ENCODE measurements at regions not wholly inside any gene's neighbourhood (a gene's known extent, or its start where the extent isn't known, plus 50 kb on each side); places are given as distances from the start of the nearest gene placed in this dataset.

- Histone ChIP-seq H3K9ac (no peak overlapping the region), H3K79me2 (ENCODE audit: insufficient read depth) (no peaks in the 10 kb centered on the region), H3K36me3 (replicated peaks in 1 of 2; ENCODE audit: control insufficient read depth in 1 of 2, insufficient read depth in 2 of 2, low read length in 1 of 2) (no peaks in the 10 kb centered on the region), H4K20me1 (ENCODE audit: insufficient read depth) (no peaks in the 10 kb centered on the region), H3K4me2 (no peak overlapping the region), H3K9me3 (no peaks in the 10 kb centered on the region), H3K4me1 (ENCODE audit: control insufficient read depth in 1 of 2, insufficient read depth in 2 of 2, low read depth in 1 of 2, low read length in 1 of 2) (peaks cover 0 to 16% of the 10 kb centered on the region in 2 experiments; a peak in 1 of 4 replicates), H3F3A (replicated peaks; ENCODE audit: insufficient read depth) (no peaks in the 10 kb centered on the region), H3K27ac (ENCODE audit: low read depth in 2 of 2, low read length in 1 of 2) (no peak overlapping the region), H3K4me3 (ENCODE audit: low read depth in 2 of 2, low read length in 1 of 2) (no peak overlapping the region), H3K27me3 (ENCODE audit: insufficient read depth) (peaks cover 16% of the 10 kb centered on the region; the same call in 1 of the 2 replicates), H3K9me2 (no peaks in the 10 kb centered on the region), H2AFZ (ENCODE audit: low read depth) (no peak overlapping the region)
- ChIA-PET POLR2A (no interaction called here), CTCF (interaction anchor here (0.7 to 1.0 kb wide), 2 partner anchors 9 to 97 kb away, joined by 3 read pairs; no protein-coding TSS in a partner anchor)
- no peak for DNase-seq
- 81% methylated on average over 5 of the region's 5 CpGs for WGBS (ENCODE audit: low lambda C conversion rate)
- TF ChIP-seq MEF2A (IDR thresholded peaks at IDR 0.05; ENCODE audit: borderline replicate concordance, low read depth), result no peak
- TF ChIP-seq USF1 (IDR thresholded peaks at IDR 0.05; ENCODE audit: borderline replicate concordance, low read depth), result no peak
- no peak for TF ChIP-seq TCF12 (IDR thresholded peaks at IDR 0.05)
- no peak for TF ChIP-seq RFX5 (IDR thresholded peaks at IDR 0.05; ENCODE audit: low read length)
- TF ChIP-seq MXI1 (IDR thresholded peaks at IDR 0.05; ENCODE audit: low read depth, low read length), result no peak
- TF ChIP-seq EP300 (IDR thresholded peaks at IDR 0.05; ENCODE audit: borderline replicate concordance in 1 of 2, low read depth in 1 of 2, low read length in 1 of 2), result no peak
- no peak for TF ChIP-seq POLR2AphosphoS5 (IDR thresholded peaks at IDR 0.05; ENCODE audit: low read depth, low read length)
- no peak for TF ChIP-seq GATA2 (CRISPR knock-in tag; IDR thresholded peaks at IDR 0.05)
- TF ChIP-seq GABPA (IDR thresholded peaks at IDR 0.05; ENCODE audit: low read depth), result no peak
Measured at GRCh38 chr22:44389926-44390612, 77.3 kb upstream of the SHISAL1 start.

- TF ChIP-seq NFIC (IDR thresholded peaks at IDR 0.05; ENCODE audit: borderline replicate concordance), result no peak
- no peak for TF ChIP-seq PBX3 (IDR thresholded peaks at IDR 0.05)
- no peak for TF ChIP-seq CTCF (IDR thresholded peaks at IDR 0.05)
- no peak for TF ChIP-seq TAF1 (IDR thresholded peaks at IDR 0.05; ENCODE audit: borderline replicate concordance, low read depth, low read length)
- no peak for TF ChIP-seq ZBTB33 (IDR thresholded peaks at IDR 0.05; ENCODE audit: borderline replicate concordance, low read depth)
- no peaks in the 10 kb centered on the region for H3K9me2 ChIP-seq
- H3K4me1 ChIP-seq (ENCODE audit: control insufficient read depth in 1 of 2, insufficient read depth in 2 of 2, low read depth in 1 of 2, low read length in 1 of 2), result peaks cover 0 to 15% of the 10 kb centered on the region in 2 experiments; a peak in 1 of 4 replicates
- no peaks in the 10 kb centered on the region for H3K79me2 ChIP-seq (ENCODE audit: insufficient read depth)
- H3K9ac ChIP-seq, result no peak overlapping the region
- H3F3A ChIP-seq (replicated peaks; ENCODE audit: insufficient read depth), result no peaks in the 10 kb centered on the region
- DNase-seq, result no peak
- peaks cover 16% of the 10 kb centered on the region; the same call in 1 of the 2 replicates for H3K27me3 ChIP-seq (ENCODE audit: insufficient read depth)
- WGBS (ENCODE audit: low lambda C conversion rate), result 50% methylated on average over 2 of the region's 8 CpGs
- H3K4me2 ChIP-seq, result no peak overlapping the region
- no peaks in the 10 kb centered on the region for H3K9me3 ChIP-seq
- ChIA-PET CTCF (interaction anchor here (1.0 to 1.1 kb wide), 3 partner anchors 8 to 396 kb away, joined by 3 read pairs; no protein-coding TSS in a partner anchor), POLR2A (interaction anchor here (0.6 kb wide), 1 partner anchor 358 kb away, joined by 3 read pairs; no protein-coding TSS in a partner anchor)
- no peak overlapping the region for H2AFZ ChIP-seq (ENCODE audit: low read depth)
- no peak overlapping the region for H3K27ac ChIP-seq (ENCODE audit: low read depth in 2 of 2, low read length in 1 of 2)
- H4K20me1 ChIP-seq (ENCODE audit: insufficient read depth), result no peaks in the 10 kb centered on the region
- no peaks in the 10 kb centered on the region for H3K36me3 ChIP-seq (replicated peaks in 1 of 2; ENCODE audit: control insufficient read depth in 1 of 2, insufficient read depth in 2 of 2, low read length in 1 of 2)
- H3K4me3 ChIP-seq (ENCODE audit: low read depth in 2 of 2, low read length in 1 of 2), result no peak overlapping the region
Measured at GRCh38 chr22:44389181-44389580, 76.4 kb upstream of the SHISAL1 start.

Data from SK-N-SH (cell line).